Kidney (tissue), 13 donors: ENCODE measurements at regions not wholly inside any gene's neighbourhood (a gene's known extent, or its start where the extent isn't known, plus 50 kb on each side); places are given as distances from the start of the nearest gene placed in this dataset.
A peak's percentile ranks its signal among the peaks of the same experiment; 100 is the strongest.

Experiments used
- DNase-seq, 5 donors: peaks; one replicate each; pipeline ENCODE4 v3.0.0-alpha.2; 2013 to 2020
- FAIRE-seq: peaks from 2 replicates; lab custom pipeline; 2012; peaks lifted over from hg19 to GRCh38; lab: Jason Lieb, UNC
- H3K27ac ChIP-seq, 2 donors: one replicate each; pipeline ENCODE4 v1.7.0; 2013; ENCODE audit warnings: low read depth in 2 of 2, low read length in 2 of 2, inconsistent platforms in 1 of 2
- H3K27me3 ChIP-seq: one replicate; pipeline ENCODE4 v1.7.1; 2013; ENCODE audit warnings: low read length, inconsistent platforms; ENCODE audit not compliant: control insufficient read depth, insufficient read depth
- H3K36me3 ChIP-seq, 3 donors: one replicate each; pipeline versions ENCODE4 v1.7.0 to v1.7.1; 2013; ENCODE audit warnings: low read length in 3 of 3, control low read depth in 1 of 3, inconsistent platforms in 1 of 3; ENCODE audit not compliant: insufficient read depth in 3 of 3, control insufficient read depth in 2 of 3
- H3K4me1 ChIP-seq, 3 donors: one replicate each; pipeline versions ENCODE4 v1.7.0 to v1.7.1; 2013; ENCODE audit warnings: low read length in 3 of 3, inconsistent platforms in 1 of 3, low read depth in 1 of 3; ENCODE audit not compliant: control insufficient read depth in 2 of 3, insufficient read depth in 2 of 3
- H3K4me3 ChIP-seq, 3 donors: one replicate each; pipeline versions ENCODE4 v1.7.0 to v1.8.1; 2013; ENCODE audit warnings: low read length in 3 of 3, control low read depth in 1 of 3, inconsistent platforms in 1 of 3
- H3K9ac ChIP-seq, 3 donors: one replicate each; pipeline versions ENCODE4 v1.7.0 to v1.7.1; 2013; ENCODE audit warnings: low read length in 3 of 3, control low read depth in 1 of 3, inconsistent platforms in 1 of 3
- H3K9me3 ChIP-seq, 3 donors: one replicate each; pipeline versions ENCODE4 v1.7.0 to v1.7.1; 2013; ENCODE audit warnings: low read length in 3 of 3, control low read depth in 1 of 3, inconsistent platforms in 1 of 3; ENCODE audit not compliant: control insufficient read depth in 2 of 3, insufficient read depth in 1 of 3
- intact Hi-C: fragments of 100-400 bp; cut with DNase I; formaldehyde crosslinking; loops from one replicate; pipeline ENCODE4 v1.11.1; 2022
- TF ChIP-seq, protein P1 (sequence below): IDR thresholded peaks from 3 replicates; pipeline ENCODE4 v1.5.1; 2012; ENCODE audit warnings: mild to moderate bottlenecking, moderate library complexity, borderline replicate concordance; ENCODE audit not compliant: insufficient read depth; ENCODE audit errors: extremely low read depth
- donor health status: control.
- donor health status: control.
- donor health status: control.
- donor health status: control.
- donor health status: control.
- donor health status: DM: yes; HTN: yes; CAD: no.
- donor health status: Normal renal cell carcinoma (clear cell type).

DNA sequence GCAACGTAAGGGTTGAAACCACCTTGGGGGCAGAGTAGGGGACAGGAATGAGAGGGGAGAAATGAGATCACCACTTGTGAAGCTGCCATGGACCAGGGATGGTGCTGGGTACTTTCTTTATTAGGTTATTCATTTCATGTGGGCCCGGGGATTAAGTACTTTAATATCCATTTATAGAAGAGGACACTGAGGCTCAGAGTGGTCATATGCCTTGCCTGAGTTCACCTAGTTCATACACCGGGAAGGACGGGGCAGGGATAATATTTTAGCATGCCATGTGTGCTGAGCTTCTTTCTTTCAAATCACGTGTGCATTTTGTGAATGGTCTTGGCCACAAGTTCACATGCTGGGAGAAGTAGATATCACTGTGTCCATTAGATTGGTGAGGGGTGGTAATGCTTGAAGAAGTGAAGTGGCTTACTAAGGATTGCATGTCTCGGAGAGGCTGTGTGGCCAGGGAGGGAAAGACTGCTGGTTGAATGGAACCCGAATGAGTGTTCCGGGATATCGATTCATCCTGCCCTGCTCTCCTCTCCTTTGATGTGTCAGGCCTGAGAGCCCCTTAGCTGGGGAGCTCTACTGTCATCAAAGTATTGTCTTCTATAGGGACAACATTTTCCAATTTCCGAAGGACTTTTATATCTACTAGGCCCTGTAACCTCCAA lies 187.1 kb downstream of the MYCN start:
- FAIRE-seq, result no peak
- H3K4me3 ChIP-seq, result no peak overlapping the region
- TF ChIP-seq, protein P1, sequence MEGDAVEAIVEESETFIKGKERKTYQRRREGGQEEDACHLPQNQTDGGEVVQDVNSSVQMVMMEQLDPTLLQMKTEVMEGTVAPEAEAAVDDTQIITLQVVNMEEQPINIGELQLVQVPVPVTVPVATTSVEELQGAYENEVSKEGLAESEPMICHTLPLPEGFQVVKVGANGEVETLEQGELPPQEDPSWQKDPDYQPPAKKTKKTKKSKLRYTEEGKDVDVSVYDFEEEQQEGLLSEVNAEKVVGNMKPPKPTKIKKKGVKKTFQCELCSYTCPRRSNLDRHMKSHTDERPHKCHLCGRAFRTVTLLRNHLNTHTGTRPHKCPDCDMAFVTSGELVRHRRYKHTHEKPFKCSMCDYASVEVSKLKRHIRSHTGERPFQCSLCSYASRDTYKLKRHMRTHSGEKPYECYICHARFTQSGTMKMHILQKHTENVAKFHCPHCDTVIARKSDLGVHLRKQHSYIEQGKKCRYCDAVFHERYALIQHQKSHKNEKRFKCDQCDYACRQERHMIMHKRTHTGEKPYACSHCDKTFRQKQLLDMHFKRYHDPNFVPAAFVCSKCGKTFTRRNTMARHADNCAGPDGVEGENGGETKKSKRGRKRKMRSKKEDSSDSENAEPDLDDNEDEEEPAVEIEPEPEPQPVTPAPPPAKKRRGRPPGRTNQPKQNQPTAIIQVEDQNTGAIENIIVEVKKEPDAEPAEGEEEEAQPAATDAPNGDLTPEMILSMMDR, result no peak

DNA sequence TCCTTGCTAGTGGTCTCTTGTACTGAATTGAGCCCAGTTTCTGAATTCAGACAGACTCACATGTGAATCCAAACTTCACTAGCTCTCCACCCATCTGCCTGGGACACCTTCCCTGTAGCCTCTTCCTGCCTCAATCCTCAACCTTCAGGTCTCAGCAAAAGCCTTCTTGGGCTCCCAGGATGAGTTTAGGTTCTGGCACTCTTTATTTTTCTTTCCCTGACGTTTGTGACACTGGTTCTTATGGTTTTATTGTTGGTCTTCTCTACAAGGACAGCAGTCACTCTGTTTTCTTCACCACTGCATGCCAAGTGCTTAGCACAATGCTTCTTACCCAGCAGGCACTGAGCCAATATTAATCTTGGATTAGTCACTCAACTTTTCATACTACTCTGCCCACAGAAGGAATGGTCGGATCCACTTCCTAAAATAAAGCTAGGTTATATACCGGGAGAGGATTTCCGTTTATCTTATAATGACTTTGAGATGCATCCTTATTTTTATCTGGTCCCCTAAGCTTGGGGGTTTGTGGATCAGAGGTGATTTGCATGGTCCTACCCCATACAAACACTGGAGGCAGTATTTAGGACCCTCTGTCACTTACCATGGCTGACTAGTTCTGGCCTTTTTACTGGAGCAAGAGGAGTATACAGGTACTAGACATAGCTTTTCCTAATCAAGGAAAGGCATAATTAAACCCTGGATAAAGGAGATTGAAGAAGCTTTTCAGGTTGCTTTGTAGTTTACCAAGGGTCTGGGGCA lies 186.3 kb downstream of the MYCN start:
- H3K27me3 ChIP-seq, result no peaks in the 10 kb centered on the region
- no peak overlapping the region for H3K27ac ChIP-seq
- no peaks in the 10 kb centered on the region for H3K36me3 ChIP-seq
- H3K9ac ChIP-seq, result no peak overlapping the region
- H3K9me3 ChIP-seq, result no peaks in the 10 kb centered on the region
- FAIRE-seq (no peak), DNase-seq (no peak)
- intact Hi-C loops, result no loop called here
- TF ChIP-seq, protein P1, result no peak
- no peak overlapping the region for H3K4me3 ChIP-seq
- peaks cover 0 to 3% (median 0%) of the 10 kb centered on the region in 3 donors for H3K4me1 ChIP-seq

More for the DNA sequence above, 187.1 kb downstream of the MYCN start:
- no peak overlapping the region for H3K9ac ChIP-seq
- intact Hi-C loops, result no loop called here
- H3K4me1 ChIP-seq, result peaks cover 0 to 3% (median 0%) of the 10 kb centered on the region in 3 donors
- H3K9me3 ChIP-seq, result no peaks in the 10 kb centered on the region
- H3K27ac ChIP-seq, result no peak overlapping the region
- DNase-seq, result peak in 1 of 5 donors; percentile 14
- no peaks in the 10 kb centered on the region for H3K27me3 ChIP-seq
- H3K36me3 ChIP-seq, result no peaks in the 10 kb centered on the region

DNA sequence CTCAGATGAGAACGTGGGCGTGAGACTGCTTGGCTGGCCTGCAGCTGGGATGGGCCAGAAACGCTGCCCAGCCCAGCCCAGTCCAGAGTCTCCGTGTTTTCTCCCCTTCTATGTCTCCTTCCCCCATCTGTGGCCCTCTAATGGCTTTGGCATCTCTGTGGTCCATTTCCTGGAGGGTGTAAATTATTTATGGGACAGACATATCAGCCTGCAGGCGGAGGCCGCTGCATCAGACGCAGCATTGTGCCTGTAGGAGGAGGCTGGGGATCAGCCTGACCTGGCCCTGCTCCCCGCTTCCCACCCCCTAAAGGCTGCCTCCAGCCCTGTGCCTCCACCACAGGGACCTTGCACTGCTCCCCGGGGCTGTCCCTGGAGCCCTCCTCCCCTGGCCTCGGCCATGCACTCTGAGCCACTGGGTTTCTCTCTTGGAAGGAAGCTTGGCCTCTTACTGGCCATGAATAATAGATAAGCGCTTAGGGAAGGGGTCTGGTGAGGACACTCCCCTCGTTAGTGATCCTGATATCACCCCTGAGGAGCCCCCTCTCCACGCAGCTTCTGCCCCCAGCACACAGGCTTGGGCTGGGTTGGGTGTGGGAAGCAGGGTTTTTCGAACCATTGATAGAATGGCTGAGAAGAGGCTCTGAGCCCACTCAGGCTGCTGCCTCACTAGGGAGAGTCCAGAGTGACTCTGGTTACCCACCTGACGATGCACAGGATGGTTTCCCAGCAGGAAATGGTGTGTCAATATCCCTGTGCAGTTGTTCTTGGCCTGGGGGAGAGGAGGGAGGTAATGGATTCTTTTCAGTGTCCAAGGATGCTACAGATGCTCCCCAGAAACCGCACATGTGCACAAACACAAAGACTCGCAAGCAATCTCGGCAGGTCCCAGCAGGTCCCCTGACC lies 185.5 kb downstream of the MYCN start:
- H3K9ac ChIP-seq, result no peak overlapping the region
- DNase-seq (peak in 1 of 5 donors; percentile 26), FAIRE-seq (no peak)
- no peaks in the 10 kb centered on the region for H3K27me3 ChIP-seq
- TF ChIP-seq, protein P1, result no peak
- H3K4me1 ChIP-seq, result peaks cover 0 to 3% (median 0%) of the 10 kb centered on the region in 3 donors
- intact Hi-C loops, result no loop called here
- H3K9me3 ChIP-seq, result no peaks in the 10 kb centered on the region
- no peaks in the 10 kb centered on the region for H3K36me3 ChIP-seq
- H3K27ac ChIP-seq, result no peak overlapping the region
- no peak overlapping the region for H3K4me3 ChIP-seq
